Spleen (tissue), 7 donors: ENCODE measurements at regions not wholly inside any gene's neighbourhood (a gene's known extent, or its start where the extent isn't known, plus 50 kb on each side); places are given as distances from the start of the nearest gene placed in this dataset.
"Not testable (repeated sequence)": the region's sequence is repeated elsewhere in the genome, so short reads cannot be mapped to it uniquely, and the experiment has no call there.

Experiments
- POLR2A ChIP-seq, 3 donors: fragments of 450-650 bp; IDR thresholded peaks; one replicate each; pipeline ENCODE4 v1.5.1; 2017; ENCODE audit warnings: antibody characterized with exemption in 3 of 3, mild to moderate bottlenecking in 1 of 3
- POLR2AphosphoS5 ChIP-seq, 3 donors: sonication (generic); formaldehyde crosslinking; IDR thresholded peaks; one replicate each; pipeline ENCODE4 v1.5.1; 2017; ENCODE audit warnings: antibody characterized with exemption in 3 of 3
- TF ChIP-seq, protein P1 (sequence below), 11 experiments: fragments of 200-600 bp in 7 of 11; fragments of 450-650 bp in 4 of 11; sonication (generic) in 4 of 11; IDR thresholded peaks in 8 of 11; conservative IDR thresholded peaks in 3 of 11; 1 replicate in 7 of 11; 2 replicates in 4 of 11; pipeline versions ENCODE4 v1.4.0 to v1.8.0; 2016 to 2021; ENCODE audit warnings: antibody characterized with exemption in 11 of 11, inconsistent platforms in 4 of 11, mild to moderate bottlenecking in 1 of 11
- donor health status: DM: no; HTN: no; CAD: no; lungs with moderate emphysema.
- donor health status: DM: no; HTN: no; CAD: no.
- donor health status: DM: no; HTN: no; CAD: no.

DNA sequence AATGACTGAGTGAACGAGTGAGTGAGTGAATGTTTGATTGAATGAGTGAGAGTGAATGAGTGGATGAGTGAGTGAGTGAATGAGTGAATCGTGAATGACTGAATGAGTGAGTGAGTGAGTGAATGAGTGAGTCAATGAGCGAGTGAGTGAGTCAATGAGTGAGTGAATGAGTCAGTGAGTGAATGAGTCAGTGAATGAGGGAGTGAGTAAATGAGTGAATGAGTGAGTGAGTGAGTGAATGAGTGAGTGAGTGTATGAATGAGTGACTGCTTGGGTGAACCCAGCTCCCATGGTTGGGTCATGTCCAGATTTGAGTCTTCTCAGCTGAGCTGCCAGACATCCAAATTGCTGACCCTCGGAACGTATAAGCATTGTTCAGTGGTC lies 135.2 kb upstream of the ZNF469 start:
- TF ChIP-seq, protein P1, sequence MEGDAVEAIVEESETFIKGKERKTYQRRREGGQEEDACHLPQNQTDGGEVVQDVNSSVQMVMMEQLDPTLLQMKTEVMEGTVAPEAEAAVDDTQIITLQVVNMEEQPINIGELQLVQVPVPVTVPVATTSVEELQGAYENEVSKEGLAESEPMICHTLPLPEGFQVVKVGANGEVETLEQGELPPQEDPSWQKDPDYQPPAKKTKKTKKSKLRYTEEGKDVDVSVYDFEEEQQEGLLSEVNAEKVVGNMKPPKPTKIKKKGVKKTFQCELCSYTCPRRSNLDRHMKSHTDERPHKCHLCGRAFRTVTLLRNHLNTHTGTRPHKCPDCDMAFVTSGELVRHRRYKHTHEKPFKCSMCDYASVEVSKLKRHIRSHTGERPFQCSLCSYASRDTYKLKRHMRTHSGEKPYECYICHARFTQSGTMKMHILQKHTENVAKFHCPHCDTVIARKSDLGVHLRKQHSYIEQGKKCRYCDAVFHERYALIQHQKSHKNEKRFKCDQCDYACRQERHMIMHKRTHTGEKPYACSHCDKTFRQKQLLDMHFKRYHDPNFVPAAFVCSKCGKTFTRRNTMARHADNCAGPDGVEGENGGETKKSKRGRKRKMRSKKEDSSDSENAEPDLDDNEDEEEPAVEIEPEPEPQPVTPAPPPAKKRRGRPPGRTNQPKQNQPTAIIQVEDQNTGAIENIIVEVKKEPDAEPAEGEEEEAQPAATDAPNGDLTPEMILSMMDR (IDR thresholded peaks at IDR 0.05 in 8 of 11, conservative IDR thresholded peaks at IDR 0.05 in 3 of 11): not testable (repeated sequence)
- TF ChIP-seq POLR2A, POLR2AphosphoS5 (IDR thresholded peaks at IDR 0.05): not testable (repeated sequence)
